Osteocyte (in vitro differentiated cells): ENCODE measurements at regions not wholly inside any gene's neighbourhood (a gene's known extent, or its start where the extent isn't known, plus 50 kb on each side); places are given as distances from the start of the nearest gene placed in this dataset.
A peak's percentile ranks its signal among the peaks of the same experiment; 100 is the strongest.

ENCODE experiments used
- DNase-seq: peaks from one replicate; pipeline ENCODE4 v3.0.0; 2021; ENCODE audit warnings: mixed read lengths; ENCODE audit not compliant: unreplicated experiment; ENCODE audit errors: extremely low spot score
- H3K27ac Mint-ChIP-seq: one replicate; pipeline ENCODE4 v1.8.0; 2021; ENCODE audit warnings: mild to moderate bottlenecking, mixed read lengths; ENCODE audit not compliant: unreplicated experiment
- H3K27me3 Mint-ChIP-seq: one replicate; pipeline ENCODE4 v1.8.0; 2021; ENCODE audit warnings: mixed read lengths; ENCODE audit not compliant: unreplicated experiment
- H3K36me3 Mint-ChIP-seq: one replicate; pipeline ENCODE4 v1.8.0; 2021; ENCODE audit warnings: mixed read lengths; ENCODE audit not compliant: unreplicated experiment
- H3K4me1 Mint-ChIP-seq: one replicate; pipeline ENCODE4 v1.8.0; 2021; ENCODE audit warnings: mixed read lengths; ENCODE audit not compliant: unreplicated experiment
- H3K4me3 Mint-ChIP-seq: one replicate; pipeline ENCODE4 v1.8.0; 2021; ENCODE audit warnings: mild to moderate bottlenecking, moderate library complexity, mixed read lengths; ENCODE audit not compliant: unreplicated experiment
- H3K9me3 Mint-ChIP-seq: one replicate; pipeline ENCODE4 v1.8.0; 2021; ENCODE audit warnings: mixed read lengths; ENCODE audit not compliant: unreplicated experiment
- TF ChIP-seq, protein P1 (sequence below): fragments of 200-600 bp; sonication (generic); IDR thresholded peaks from 2 replicates; pipeline ENCODE4 v1.5.0; 2021; ENCODE audit warnings: antibody characterized with exemption, mild to moderate bottlenecking, moderate library complexity

DNA sequence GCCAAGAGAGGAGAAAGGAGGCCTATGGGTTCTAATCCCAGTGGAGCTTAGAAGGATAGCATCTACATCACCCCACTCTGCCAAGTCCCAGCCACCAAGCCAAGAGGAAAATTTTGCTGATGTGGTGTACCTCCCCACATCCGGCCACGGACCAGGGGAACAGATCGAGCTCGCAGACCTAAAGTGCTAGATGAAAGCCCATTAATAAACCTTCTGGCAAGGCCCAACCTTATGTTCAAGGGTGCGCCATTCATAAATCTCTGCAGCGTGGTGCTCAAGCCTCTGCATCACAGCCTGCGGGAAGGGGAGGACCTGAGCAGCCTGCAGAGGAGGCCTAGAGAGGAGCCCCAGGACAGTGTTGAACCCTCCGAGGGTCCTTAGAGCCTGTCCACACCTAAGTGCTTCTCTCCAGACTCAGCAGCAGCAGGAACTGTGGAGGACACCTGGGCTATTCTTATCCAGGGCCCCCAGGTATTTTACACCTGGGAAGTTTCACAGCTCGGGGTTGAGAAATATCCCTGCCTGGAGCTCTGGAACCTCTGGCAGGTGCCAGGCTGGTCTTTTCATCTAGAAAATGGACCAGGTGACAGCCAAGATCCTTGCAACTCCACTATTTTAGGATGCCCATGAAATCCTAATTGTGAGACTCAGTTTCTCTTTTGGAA, 68.0 kb downstream of the MRPL46 start:
- H3K4me1 Mint-ChIP-seq, result no peaks in the 10 kb centered on the region
- TF ChIP-seq, protein P1, sequence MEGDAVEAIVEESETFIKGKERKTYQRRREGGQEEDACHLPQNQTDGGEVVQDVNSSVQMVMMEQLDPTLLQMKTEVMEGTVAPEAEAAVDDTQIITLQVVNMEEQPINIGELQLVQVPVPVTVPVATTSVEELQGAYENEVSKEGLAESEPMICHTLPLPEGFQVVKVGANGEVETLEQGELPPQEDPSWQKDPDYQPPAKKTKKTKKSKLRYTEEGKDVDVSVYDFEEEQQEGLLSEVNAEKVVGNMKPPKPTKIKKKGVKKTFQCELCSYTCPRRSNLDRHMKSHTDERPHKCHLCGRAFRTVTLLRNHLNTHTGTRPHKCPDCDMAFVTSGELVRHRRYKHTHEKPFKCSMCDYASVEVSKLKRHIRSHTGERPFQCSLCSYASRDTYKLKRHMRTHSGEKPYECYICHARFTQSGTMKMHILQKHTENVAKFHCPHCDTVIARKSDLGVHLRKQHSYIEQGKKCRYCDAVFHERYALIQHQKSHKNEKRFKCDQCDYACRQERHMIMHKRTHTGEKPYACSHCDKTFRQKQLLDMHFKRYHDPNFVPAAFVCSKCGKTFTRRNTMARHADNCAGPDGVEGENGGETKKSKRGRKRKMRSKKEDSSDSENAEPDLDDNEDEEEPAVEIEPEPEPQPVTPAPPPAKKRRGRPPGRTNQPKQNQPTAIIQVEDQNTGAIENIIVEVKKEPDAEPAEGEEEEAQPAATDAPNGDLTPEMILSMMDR, result no peak
- H3K36me3 Mint-ChIP-seq, result no peaks in the 10 kb centered on the region
- H3K9me3 Mint-ChIP-seq, result peaks cover 5% of the 10 kb centered on the region
- H3K27me3 Mint-ChIP-seq, result no peaks in the 10 kb centered on the region
- DNase-seq, result peak; percentile 68
- H3K27ac Mint-ChIP-seq, result no peak overlapping the region
- H3K4me3 Mint-ChIP-seq, result no peak overlapping the region

DNA sequence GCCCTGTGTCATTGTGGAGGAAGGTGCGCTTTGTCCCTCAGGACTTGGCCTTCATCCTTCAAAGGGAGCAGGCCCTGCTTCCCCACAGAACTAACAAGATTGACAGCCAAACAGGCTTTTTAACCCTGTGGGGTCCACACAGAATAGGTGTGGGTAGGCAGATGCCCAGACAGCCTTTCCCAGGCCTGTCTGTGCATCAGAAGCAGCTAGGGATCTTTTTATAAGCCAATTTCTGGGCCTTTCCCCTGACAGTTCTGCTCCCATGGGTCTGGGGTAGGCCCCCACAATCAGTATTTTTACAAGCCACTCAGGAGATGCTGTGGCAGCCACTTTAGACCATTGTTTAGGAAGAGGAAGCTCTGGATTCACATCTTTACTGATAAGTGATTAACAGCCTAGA, 69.2 kb downstream of the MRPL46 start:
- Mint-ChIP-seq H3K4me1 (no peaks in the 10 kb centered on the region), H3K27ac (no peak overlapping the region), H3K4me3 (no peak overlapping the region), H3K27me3 (no peaks in the 10 kb centered on the region), H3K9me3 (peaks cover 5% of the 10 kb centered on the region), H3K36me3 (no peaks in the 10 kb centered on the region)
- TF ChIP-seq, protein P1, result no peak
- no peak for DNase-seq

DNA sequence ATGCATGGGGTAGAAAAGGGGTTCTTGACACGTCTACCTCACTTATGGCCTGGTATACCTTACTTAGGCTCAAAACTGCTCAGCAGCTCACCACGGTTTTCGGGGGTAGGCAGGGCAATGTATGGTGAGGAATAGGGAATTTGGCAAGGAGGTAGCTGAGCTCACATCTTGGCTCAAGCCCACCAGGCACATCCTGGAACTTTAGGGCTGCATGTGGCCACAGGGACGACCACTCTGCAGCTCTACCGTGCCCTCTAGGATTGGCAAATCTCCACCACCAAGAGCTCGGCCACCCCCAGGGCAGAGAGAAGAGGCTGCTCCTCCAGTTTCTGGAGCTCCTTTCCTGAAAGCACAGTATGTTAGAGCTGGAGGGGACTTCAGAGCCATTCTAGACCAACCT, 69.7 kb downstream of the MRPL46 start:
- H3K27me3 Mint-ChIP-seq, result no peaks in the 10 kb centered on the region
- peaks cover 5% of the 10 kb centered on the region for H3K9me3 Mint-ChIP-seq
- H3K4me1 Mint-ChIP-seq, result no peaks in the 10 kb centered on the region
- no peak overlapping the region for H3K27ac Mint-ChIP-seq
- H3K36me3 Mint-ChIP-seq, result no peaks in the 10 kb centered on the region
- DNase-seq, result peak; percentile 67
- TF ChIP-seq, protein P1, result no peak
- H3K4me3 Mint-ChIP-seq, result no peak overlapping the region

DNA sequence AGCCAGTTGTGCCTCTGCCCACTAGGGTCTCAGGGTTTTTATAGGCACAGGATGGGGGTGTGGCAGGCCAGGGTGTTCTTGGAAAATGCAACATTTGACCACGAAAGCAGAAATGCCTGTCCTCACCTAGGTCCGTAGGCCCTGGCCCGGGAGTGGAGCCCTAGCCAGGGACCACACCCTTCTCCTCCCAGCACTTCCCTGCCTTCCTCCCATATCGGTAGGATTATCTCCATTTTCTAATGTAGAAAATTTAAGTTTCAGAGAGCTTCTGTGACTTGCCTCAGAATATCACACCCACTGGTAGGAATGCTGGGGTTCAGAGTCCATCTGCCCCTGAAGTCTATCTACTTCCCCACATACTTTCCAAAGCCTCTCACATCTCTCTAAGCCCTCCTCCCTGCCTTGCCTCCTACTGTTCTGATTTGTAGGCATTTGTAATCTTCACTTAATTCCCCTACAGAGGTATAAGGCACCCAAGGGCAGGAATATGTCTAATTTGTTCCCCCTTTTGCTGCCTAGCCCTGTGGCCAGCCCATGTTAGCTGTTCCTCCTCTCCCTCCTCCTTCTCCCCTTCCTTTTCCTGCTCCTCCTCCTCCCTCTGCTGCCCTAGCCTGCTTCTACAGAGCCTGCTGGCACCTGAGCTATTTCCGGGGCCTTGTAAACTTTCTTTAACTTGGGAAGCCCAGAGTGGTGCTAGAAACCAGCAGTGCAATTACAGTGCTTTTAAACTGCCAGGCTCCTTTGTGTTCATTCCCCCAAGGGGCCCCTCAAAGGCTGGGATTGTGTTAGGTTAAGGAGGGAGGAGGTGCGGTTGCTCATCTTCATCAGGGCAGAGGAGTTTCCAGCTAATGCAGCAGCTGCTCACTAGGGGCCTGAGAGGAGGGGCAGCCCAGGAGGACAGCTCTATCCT, 71.1 kb downstream of the MRPL46 start:
- no peaks in the 10 kb centered on the region for H3K36me3 Mint-ChIP-seq
- peaks cover 5% of the 10 kb centered on the region for H3K9me3 Mint-ChIP-seq
- H3K27me3 Mint-ChIP-seq, result no peaks in the 10 kb centered on the region
- peak; percentile 67 for DNase-seq
- no peak overlapping the region for H3K4me3 Mint-ChIP-seq
- H3K27ac Mint-ChIP-seq, result no peak overlapping the region
- no peaks in the 10 kb centered on the region for H3K4me1 Mint-ChIP-seq
- TF ChIP-seq, protein P1, result no peak

DNA sequence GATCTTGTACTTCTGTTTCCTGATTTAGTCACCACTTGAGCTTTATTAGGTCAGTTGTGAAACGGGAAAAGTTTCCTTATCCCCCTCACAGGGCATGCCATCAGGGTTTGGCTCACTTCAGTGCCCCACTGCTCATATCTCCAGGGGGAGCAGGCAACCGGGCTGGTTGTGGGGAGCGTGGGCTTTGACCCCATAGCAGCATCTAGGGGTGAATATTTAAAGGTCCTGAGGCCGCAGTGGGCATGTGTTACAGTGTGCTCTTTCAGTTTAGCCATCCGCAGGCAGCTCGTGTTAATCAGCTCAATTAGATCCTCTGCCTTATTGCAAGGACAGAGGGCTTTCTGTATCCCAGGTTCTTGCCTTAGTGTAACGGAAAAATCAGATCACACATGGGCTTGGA, 71.9 kb downstream of the MRPL46 start:
- H3K9me3 Mint-ChIP-seq, result peaks cover 5% of the 10 kb centered on the region
- no peaks in the 10 kb centered on the region for H3K4me1 Mint-ChIP-seq
- no peak overlapping the region for H3K27ac Mint-ChIP-seq
- peak; percentile 60 for DNase-seq
- no peak overlapping the region for H3K4me3 Mint-ChIP-seq
- TF ChIP-seq, protein P1, result no peak
- no peaks in the 10 kb centered on the region for H3K36me3 Mint-ChIP-seq
- H3K27me3 Mint-ChIP-seq, result no peaks in the 10 kb centered on the region
